ENCODE measurements at regions not wholly inside any gene's neighbourhood (a gene's known extent, or its start where the extent isn't known, plus 50 kb on each side); places are given as distances from the start of the nearest gene placed in this dataset.

- no peak for TF ChIP-seq EZH2 (IDR thresholded peaks at IDR 0.05)
- TF ChIP-seq, protein P1, sequence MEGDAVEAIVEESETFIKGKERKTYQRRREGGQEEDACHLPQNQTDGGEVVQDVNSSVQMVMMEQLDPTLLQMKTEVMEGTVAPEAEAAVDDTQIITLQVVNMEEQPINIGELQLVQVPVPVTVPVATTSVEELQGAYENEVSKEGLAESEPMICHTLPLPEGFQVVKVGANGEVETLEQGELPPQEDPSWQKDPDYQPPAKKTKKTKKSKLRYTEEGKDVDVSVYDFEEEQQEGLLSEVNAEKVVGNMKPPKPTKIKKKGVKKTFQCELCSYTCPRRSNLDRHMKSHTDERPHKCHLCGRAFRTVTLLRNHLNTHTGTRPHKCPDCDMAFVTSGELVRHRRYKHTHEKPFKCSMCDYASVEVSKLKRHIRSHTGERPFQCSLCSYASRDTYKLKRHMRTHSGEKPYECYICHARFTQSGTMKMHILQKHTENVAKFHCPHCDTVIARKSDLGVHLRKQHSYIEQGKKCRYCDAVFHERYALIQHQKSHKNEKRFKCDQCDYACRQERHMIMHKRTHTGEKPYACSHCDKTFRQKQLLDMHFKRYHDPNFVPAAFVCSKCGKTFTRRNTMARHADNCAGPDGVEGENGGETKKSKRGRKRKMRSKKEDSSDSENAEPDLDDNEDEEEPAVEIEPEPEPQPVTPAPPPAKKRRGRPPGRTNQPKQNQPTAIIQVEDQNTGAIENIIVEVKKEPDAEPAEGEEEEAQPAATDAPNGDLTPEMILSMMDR (IDR thresholded peaks at IDR 0.05): no peak
Measured at GRCh38 chr17:36761203-36761950, 160.0 kb downstream of the MRM1 start.

All from neural progenitor cell (in vitro differentiated cells).